HG03520 (cell line): ENCODE measurements at regions not wholly inside any gene's neighbourhood (a gene's known extent, or its start where the extent isn't known, plus 50 kb on each side); places are given as distances from the start of the nearest gene placed in this dataset.

Source experiments
- ATAC-seq: cut with Tn5 transposase; IDR thresholded peaks from one replicate; pipeline ENCODE4 v1.9.1; 2021; ENCODE audit warnings: mild to moderate bottlenecking, moderate library complexity; ENCODE audit not compliant: unreplicated experiment

GRCh38 chr14:45381091-45381490 is 128.1 kb upstream of the MIS18BP1 start:
- ATAC-seq, result no peak

GRCh38 chr14:45377166-45377565 is 124.2 kb upstream of the MIS18BP1 start:
- ATAC-seq, result no peak

GRCh38 chr14:45373877-45374276 is 120.9 kb upstream of the MIS18BP1 start:
- ATAC-seq, result no peak

- no peak for ATAC-seq
These were observed 111.7 kb upstream of the MIS18BP1 start for GRCh38 chr14:45364565-45365156.

GRCh38 chr14:45362505-45362904 is 109.5 kb upstream of the MIS18BP1 start:
- ATAC-seq, result no peak

GRCh38 chr14:45361727-45362126 is 108.7 kb upstream of the MIS18BP1 start:
- ATAC-seq, result no peak

GRCh38 chr14:45359746-45360145 is 106.7 kb upstream of the MIS18BP1 start:
- no peak for ATAC-seq

GRCh38 chr14:45332360-45332988 is 79.5 kb upstream of the MIS18BP1 start:
- ATAC-seq, result no peak

GRCh38 chr14:45308745-45309397 is 55.9 kb upstream of the MIS18BP1 start:
- no peak for ATAC-seq
